ENCODE measurements at regions not wholly inside any gene's neighbourhood (a gene's known extent, or its start where the extent isn't known, plus 50 kb on each side); places are given as distances from the start of the nearest gene placed in this dataset.
A peak's percentile ranks its signal among the peaks of the same experiment; 100 is the strongest.

DNA sequence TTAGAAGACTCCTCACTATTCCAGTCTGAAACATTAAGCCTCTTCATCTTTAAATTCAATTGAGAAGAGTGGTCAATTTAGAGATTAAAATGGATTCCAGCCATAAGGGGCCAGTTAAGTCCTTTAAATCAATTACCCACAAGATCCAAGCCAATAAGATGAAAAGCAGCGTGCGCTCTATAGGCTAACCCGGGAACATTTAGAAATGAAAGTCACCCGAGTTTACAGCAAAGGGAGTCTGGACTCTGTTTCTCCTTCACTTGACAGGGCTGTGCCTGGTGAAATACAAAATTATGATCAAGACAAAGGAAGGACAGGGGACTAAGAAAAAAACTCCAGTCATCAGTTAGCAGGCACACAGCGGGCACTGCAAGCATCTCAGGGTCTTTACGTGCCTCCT, 393.7 kb downstream of the QKI start:
- ChIA-PET CTCF (no interaction called here), POLR2A (no interaction called here)
- no peak for DNase-seq (ENCODE audit: extremely low spot score)
- TF ChIP-seq, protein P1, sequence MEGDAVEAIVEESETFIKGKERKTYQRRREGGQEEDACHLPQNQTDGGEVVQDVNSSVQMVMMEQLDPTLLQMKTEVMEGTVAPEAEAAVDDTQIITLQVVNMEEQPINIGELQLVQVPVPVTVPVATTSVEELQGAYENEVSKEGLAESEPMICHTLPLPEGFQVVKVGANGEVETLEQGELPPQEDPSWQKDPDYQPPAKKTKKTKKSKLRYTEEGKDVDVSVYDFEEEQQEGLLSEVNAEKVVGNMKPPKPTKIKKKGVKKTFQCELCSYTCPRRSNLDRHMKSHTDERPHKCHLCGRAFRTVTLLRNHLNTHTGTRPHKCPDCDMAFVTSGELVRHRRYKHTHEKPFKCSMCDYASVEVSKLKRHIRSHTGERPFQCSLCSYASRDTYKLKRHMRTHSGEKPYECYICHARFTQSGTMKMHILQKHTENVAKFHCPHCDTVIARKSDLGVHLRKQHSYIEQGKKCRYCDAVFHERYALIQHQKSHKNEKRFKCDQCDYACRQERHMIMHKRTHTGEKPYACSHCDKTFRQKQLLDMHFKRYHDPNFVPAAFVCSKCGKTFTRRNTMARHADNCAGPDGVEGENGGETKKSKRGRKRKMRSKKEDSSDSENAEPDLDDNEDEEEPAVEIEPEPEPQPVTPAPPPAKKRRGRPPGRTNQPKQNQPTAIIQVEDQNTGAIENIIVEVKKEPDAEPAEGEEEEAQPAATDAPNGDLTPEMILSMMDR (IDR thresholded peaks at IDR 0.05; ENCODE audit: control extremely low read depth, extremely low read depth, low read depth, missing control alignments), result no peak

DNA sequence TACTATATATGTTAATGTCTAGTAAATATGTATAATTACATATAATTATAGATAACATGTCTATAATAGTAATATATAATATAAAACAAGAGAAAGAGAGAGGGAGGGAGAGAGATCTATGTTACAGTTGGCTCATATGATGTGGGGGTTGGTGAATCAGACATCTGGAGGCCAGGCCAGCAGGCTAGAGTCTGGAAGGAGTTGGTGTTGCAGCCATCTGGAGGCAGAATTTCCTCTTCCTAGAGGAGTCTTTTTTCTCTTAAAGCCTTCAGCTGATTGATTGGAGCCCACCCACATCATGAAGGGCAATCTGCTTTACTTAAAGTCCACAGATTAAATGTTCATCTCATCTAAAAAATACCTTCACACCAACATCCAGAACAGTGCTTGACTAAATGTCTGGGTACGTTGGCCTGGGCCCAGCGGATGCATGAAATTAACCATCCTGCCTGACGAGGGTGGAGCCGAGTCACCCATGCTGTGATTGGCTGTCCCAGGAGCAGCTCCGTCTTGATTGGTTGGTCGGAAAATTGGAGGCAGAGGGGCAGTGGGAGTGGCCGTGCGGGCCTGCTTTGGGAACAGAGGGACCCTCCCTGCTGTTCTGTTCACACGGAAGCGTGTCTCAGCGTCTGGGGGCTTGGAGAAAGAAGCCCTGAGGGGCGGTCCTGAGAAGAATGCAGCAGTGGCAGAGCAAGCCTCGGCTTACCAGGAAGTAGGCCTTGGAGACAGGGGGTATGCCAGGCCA, 392.4 kb downstream of the QKI start:
- TF ChIP-seq, protein P1 (IDR thresholded peaks at IDR 0.05; ENCODE audit: control extremely low read depth, extremely low read depth, low read depth, missing control alignments), result no peak
- ChIA-PET CTCF (interaction anchor here (1.7 kb wide), 1 partner anchor 10 kb away, joined by 5 read pairs; no protein-coding TSS in a partner anchor), POLR2A (no interaction called here)
- DNase-seq (ENCODE audit: extremely low spot score), result no peak

DNA sequence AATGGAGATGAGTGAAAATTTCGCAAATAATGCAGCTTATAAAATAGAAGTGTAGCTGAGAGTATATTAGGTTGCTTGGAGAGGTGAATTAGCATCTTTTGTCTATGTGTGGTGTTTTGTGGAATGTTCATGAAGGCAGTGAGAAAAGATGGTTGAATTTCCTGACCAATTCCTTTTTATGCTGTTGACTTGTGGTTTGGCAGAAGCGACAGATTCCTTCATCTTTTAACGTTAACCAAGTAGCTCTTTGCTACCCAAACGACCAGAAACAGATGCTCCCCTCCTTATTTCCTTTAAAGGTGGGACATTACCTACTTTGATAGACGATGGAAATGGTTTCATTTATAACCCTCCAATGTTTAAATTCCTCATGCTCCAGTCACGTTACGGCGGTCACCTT, 390.5 kb downstream of the QKI start:
- ChIA-PET POLR2A (no interaction called here), CTCF (interaction anchor here (1.0 to 1.7 kb wide), 4 partner anchors 9 to 23 kb away, joined by 3 to 5 read pairs (median 4); no protein-coding TSS in a partner anchor)
- DNase-seq (ENCODE audit: extremely low spot score), result no peak
- TF ChIP-seq, protein P1 (IDR thresholded peaks at IDR 0.05; ENCODE audit: control extremely low read depth, extremely low read depth, low read depth, missing control alignments), result no peak

DNA sequence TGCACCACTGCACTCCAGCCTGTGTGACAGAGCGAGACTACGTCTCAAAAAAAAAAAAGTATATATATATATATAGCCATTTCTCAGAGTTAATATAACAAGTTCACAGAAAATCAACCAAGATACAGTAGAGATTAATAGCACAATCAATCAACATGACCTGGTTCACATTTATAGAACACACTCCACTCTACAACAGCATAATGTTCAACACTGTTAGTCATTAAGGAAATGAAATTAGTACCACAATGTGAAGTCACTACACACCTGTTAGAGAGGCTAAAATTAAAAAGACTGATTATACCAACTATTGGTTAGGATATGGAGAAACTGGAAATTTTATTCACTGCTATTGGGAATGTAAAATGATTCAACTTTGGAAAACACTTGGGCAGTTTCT, 387.7 kb downstream of the QKI start:
- ChIA-PET POLR2A (no interaction called here), CTCF (interaction anchor here (1.3 kb wide), 1 partner anchor 12 kb away, joined by 4 read pairs; no protein-coding TSS in a partner anchor)
- DNase-seq (ENCODE audit: extremely low spot score), result no peak
- TF ChIP-seq, protein P1 (IDR thresholded peaks at IDR 0.05; ENCODE audit: control extremely low read depth, extremely low read depth, low read depth, missing control alignments), result no peak

DNA sequence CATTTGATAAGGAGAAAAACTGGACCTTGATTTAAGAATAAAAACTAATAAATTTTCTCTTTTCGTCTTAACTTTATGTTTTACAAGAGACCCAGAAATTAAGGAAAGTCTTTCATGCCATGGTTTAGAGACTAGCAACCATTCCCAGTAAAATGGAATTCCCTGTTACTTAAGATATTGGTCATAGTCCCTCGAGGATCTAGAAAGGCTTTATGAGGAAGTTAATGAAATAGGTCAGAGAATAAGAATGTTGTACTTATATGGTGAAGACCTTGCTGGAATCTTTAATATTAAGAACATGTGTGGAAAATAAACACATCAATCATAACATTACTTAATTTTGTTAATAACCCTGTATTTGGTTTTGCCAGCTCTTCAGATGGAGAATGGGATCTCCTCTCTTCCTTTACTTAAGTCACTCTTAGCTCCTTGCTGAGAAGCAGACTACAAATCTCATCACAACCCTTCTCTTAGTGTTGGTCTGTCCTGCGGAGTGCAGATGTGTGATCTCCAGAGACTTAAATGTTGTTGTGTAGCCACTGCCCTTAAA, 382.9 kb downstream of the QKI start:
- TF ChIP-seq, protein P1 (IDR thresholded peaks at IDR 0.05; ENCODE audit: control extremely low read depth, extremely low read depth, low read depth, missing control alignments), result no peak
- CTCF ChIA-PET, result interaction anchor here (0.7 to 1.7 kb wide), 2 partner anchors 11 to 93 kb away, joined by 3 read pairs; no protein-coding TSS in a partner anchor
- POLR2A ChIA-PET, result no interaction called here
- no peak for DNase-seq (ENCODE audit: extremely low spot score)

DNA sequence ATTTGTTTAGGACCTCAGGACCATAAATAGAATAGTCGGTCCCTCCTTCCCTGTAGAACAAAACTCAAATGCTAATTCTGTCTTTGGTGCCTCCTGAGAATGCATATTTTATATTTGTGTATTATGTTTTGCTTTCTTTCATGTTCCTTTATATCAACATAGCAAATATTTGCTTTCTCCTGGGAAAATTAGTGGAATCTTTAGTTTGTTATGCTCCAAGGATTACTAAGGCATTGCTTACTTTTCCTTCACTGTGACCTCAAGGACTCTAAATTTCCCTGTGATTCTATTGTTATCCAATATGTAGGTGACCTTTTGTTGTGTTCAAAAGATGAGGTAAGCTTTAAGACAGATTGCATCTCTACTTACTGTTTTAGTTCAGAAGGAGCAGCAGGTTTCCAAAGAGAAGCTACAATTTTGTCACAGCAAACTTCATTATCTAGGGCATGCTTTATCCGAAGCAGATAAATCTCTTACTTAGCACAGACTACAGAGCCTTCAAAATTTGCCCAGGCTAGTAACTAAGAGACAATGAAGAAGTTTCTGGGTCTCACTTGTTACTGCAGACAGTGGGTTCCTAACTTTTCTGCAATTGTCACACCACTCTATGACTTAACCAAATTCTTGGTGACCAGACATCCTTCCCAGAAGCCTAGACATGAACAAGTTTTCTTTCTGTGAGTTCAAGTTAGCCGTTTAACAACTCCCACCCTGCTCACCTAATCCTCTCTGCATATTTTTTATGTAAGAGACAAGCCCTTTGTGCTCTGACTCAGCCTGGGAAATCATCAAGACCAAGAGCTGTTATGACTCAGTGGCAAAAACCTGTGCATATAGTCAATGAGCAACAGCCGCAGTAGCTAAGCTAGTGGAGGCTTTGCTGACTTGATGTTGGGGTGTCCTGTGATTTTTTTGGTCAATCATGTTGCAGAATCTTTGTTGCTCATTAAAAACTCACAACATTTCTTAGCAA, 378.8 kb downstream of the QKI start:
- DNase-seq (ENCODE audit: extremely low spot score), result peak; percentile 18
- ChIA-PET POLR2A (no interaction called here), CTCF (interaction anchor here (1.1 to 1.2 kb wide), 2 partner anchors 35 to 46 kb away, joined by 3 read pairs; no protein-coding TSS in a partner anchor)
- TF ChIP-seq, protein P1 (IDR thresholded peaks at IDR 0.05; ENCODE audit: control extremely low read depth, extremely low read depth, low read depth, missing control alignments), result no peak

All from GM10248 (cell line).